Endothelial cell of umbilical vein (primary cell): ENCODE measurements at regions not wholly inside any gene's neighbourhood (a gene's known extent, or its start where the extent isn't known, plus 50 kb on each side); places are given as distances from the start of the nearest gene placed in this dataset.

Source experiments
- BruUV-seq: library from RNA; stranded (reverse); fragments of 400-500 nt; replicated peaks from 2 replicates; lab custom pipeline; 2021; lab: Mats Ljungman, UMichigan
- CTCF ChIA-PET: fragments of 300-600, 350-600 bp; sonication (Branson Sonifier 250); formaldehyde crosslinking; loops from one replicate; lab custom pipeline; 2021; ENCODE audit warnings: antibody characterized with exemption, inconsistent platforms; lab: Charles Lee
- POLR2A ChIA-PET: fragments of 300-600, 350-600 bp; sonication (Branson Sonifier 250); formaldehyde crosslinking; loops from one replicate; lab custom pipeline; 2021; ENCODE audit warnings: antibody characterized with exemption, inconsistent platforms; lab: Charles Lee
- DNase-seq: peaks from one replicate; pipeline ENCODE4 v3.0.0-alpha.2; 2011; ENCODE audit warnings: low read depth, low spot score
- FAIRE-seq: peaks from 2 replicates; lab custom pipeline; 2011; peaks lifted over from hg19 to GRCh38; lab: Jason Lieb, UNC
- H2AFZ ChIP-seq: 2 replicates; pipeline ENCODE4 v1.6.0; 2012; ENCODE audit warnings: low read depth, low read length, control low read depth, inconsistent platforms
- H3K27ac ChIP-seq: 2 replicates; pipeline ENCODE4 v1.5.1; 2011; ENCODE audit warnings: low read depth, mild to moderate bottlenecking, control low read depth, low read length, moderate library complexity; ENCODE audit not compliant: insufficient read depth
- H3K27me3 ChIP-seq, 2 experiments: 2 replicates each; pipeline versions ENCODE4 v1.6.0 to v1.6.1; 2011; ENCODE audit warnings: low read length in 2 of 2, mixed read lengths in 1 of 2; ENCODE audit not compliant: control insufficient read depth in 2 of 2, insufficient read depth in 2 of 2
- H3K36me3 ChIP-seq, 2 experiments: 2 replicates in 1 of 2; 3 replicates in 1 of 2; pipeline ENCODE4 v1.5.1; 2011; ENCODE audit warnings: low read length in 2 of 2, mild to moderate bottlenecking in 1 of 2, moderate library complexity in 1 of 2; ENCODE audit not compliant: control insufficient read depth in 2 of 2, insufficient read depth in 2 of 2; ENCODE audit errors: extremely low read depth in 1 of 2
- H3K4me1 ChIP-seq: 3 replicates; pipeline ENCODE4 v1.5.1; 2011; ENCODE audit warnings: mild to moderate bottlenecking, low read length; ENCODE audit not compliant: control insufficient read depth, insufficient read depth; ENCODE audit errors: extremely low read depth
- H3K4me2 ChIP-seq: 2 replicates; pipeline ENCODE4 v1.6.1; 2011; ENCODE audit warnings: low read length, control low read depth, mixed read lengths; ENCODE audit not compliant: insufficient read depth
- H3K4me3 ChIP-seq, 3 experiments: fragments of 200-600 bp in 1 of 3; sonication (generic), shearing (Covaris generic) in 1 of 3; replicated peaks in 1 of 3; 2 replicates each; pipeline ENCODE4 v1.5.1; 2011 to 2016; ENCODE audit warnings: control low read depth in 3 of 3, low read length in 3 of 3, mild to moderate bottlenecking in 2 of 3, inconsistent platforms in 1 of 3, low read depth in 1 of 3, moderate library complexity in 1 of 3; ENCODE audit not compliant: insufficient read depth in 1 of 3
- H3K79me2 ChIP-seq: 2 replicates; pipeline ENCODE4 v1.6.0; 2012; ENCODE audit warnings: low read length, inconsistent platforms; ENCODE audit not compliant: control insufficient read depth, insufficient read depth
- H3K9ac ChIP-seq: replicated peaks from 2 replicates; pipeline ENCODE3; 2011; ENCODE audit warnings: low read length, control low read depth; ENCODE audit not compliant: insufficient read depth; ENCODE audit errors: extremely low read depth
- H3K9me1 ChIP-seq: replicated peaks from 3 replicates; pipeline ENCODE4 v1.6.0; 2011; ENCODE audit warnings: mild to moderate bottlenecking, low read length; ENCODE audit not compliant: control insufficient read depth, insufficient read depth; ENCODE audit errors: extremely low read depth
- H3K9me3 ChIP-seq: replicated peaks from 2 replicates; pipeline ENCODE4 v1.5.1; 2012; ENCODE audit warnings: low read length, inconsistent platforms; ENCODE audit not compliant: control insufficient read depth, insufficient read depth
- H4K20me1 ChIP-seq: replicated peaks from 2 replicates; pipeline ENCODE3; 2011; ENCODE audit warnings: mild to moderate bottlenecking, low read length; ENCODE audit not compliant: control insufficient read depth, insufficient read depth; ENCODE audit errors: extremely low read depth
- CTCF ChIP-seq, 2 donors: IDR thresholded peaks; 1 replicate in 1 of 2; 2 replicates in 1 of 2; pipeline ENCODE4 v1.5.1; 2011; ENCODE audit warnings: low read length in 2 of 2, mild to moderate bottlenecking in 2 of 2, moderate library complexity in 2 of 2, control low read depth in 1 of 2, inconsistent platforms in 1 of 2, low read depth in 1 of 2; ENCODE audit not compliant: insufficient read depth in 1 of 2; ENCODE audit errors: extremely low read depth in 1 of 2
- EZH2 ChIP-seq: IDR thresholded peaks from 2 replicates; pipeline ENCODE4 v1.6.1; 2012; ENCODE audit warnings: borderline replicate concordance, low read depth, mild to moderate bottlenecking, moderate library complexity, low read length, inconsistent platforms; ENCODE audit not compliant: severe bottlenecking
- FOS ChIP-seq: IDR thresholded peaks from 2 replicates; pipeline ENCODE4 v1.6.1; 2011; ENCODE audit warnings: mild to moderate bottlenecking, low read length, moderate library complexity, borderline replicate concordance; ENCODE audit not compliant: insufficient read depth
- GATA2 ChIP-seq: IDR thresholded peaks from 2 replicates; pipeline ENCODE4 v1.7.0; 2011; ENCODE audit warnings: low read depth, mild to moderate bottlenecking, moderate library complexity, mixed read lengths, low read length; ENCODE audit not compliant: insufficient read length, insufficient read depth
- JUN ChIP-seq: IDR thresholded peaks from 2 replicates; pipeline ENCODE4 v1.6.1; 2011; ENCODE audit warnings: borderline replicate concordance, low read depth; ENCODE audit not compliant: insufficient read length, insufficient read depth
- MAX ChIP-seq: IDR thresholded peaks from 2 replicates; pipeline ENCODE4 v1.6.1; 2011; ENCODE audit not compliant: insufficient read depth, insufficient read length
- MYC ChIP-seq: IDR thresholded peaks from one replicate; pipeline ENCODE4 v1.6.1; 2011; ENCODE audit warnings: mild to moderate bottlenecking, low read depth, low read length
- POLR2A ChIP-seq: IDR thresholded peaks from 2 replicates; pipeline ENCODE4 v1.6.1; 2012; ENCODE audit warnings: low read depth, mild to moderate bottlenecking, control low read depth, low read length
- POLR2AphosphoS5 ChIP-seq: IDR thresholded peaks from 2 replicates; pipeline ENCODE4 v1.6.1; 2012; ENCODE audit warnings: low read depth, mild to moderate bottlenecking, control low read depth, low read length, moderate library complexity; ENCODE audit not compliant: insufficient read depth
- dilution Hi-C: fragments of 300-500 bp; cut with MboI; formaldehyde crosslinking; loops from one replicate; pipeline ENCODE4 v1.15.0; 2019; ENCODE audit warnings: low sequenced_read_pairs; ENCODE audit not compliant: extremely low pct_ligation_motif_present
- intact Hi-C: fragments of 100-400 bp; cut with micrococcal nuclease; formaldehyde crosslinking; loops from one replicate; pipeline ENCODE4 v1.10.0; 2022

- no peak for FAIRE-seq
Measured at GRCh38 chr4:65019775-65020174, 610.5 kb upstream of the TECRL start.

More at GRCh38 chr4:65019775-65020174, 610.5 kb upstream of the TECRL start:
- H3K79me2 ChIP-seq: no peaks in the 10 kb centered on the region
- no TSS peak for BruUV-seq
- H3K36me3 ChIP-seq: no peaks in the 10 kb centered on the region
- no peak overlapping the region for H3K27ac ChIP-seq
- POLR2A ChIA-PET: no interaction called here
- TF ChIP-seq GATA2: no peak
- TF ChIP-seq JUN: no peak
- no peak for TF ChIP-seq MAX
- TF ChIP-seq CTCF (IDR thresholded peaks at IDR 0.05; ENCODE audit: extremely low read depth in 1 of 2, insufficient read depth in 1 of 2, low read depth in 1 of 2, low read length in 2 of 2): no peak
- TF ChIP-seq MYC: no peak
- no peak for TF ChIP-seq POLR2AphosphoS5
- TF ChIP-seq POLR2A: no peak
- TF ChIP-seq EZH2: no peak
- no peak for TF ChIP-seq FOS
- no peak overlapping the region for H3K4me2 ChIP-seq
- intact Hi-C loops (no loop called here), dilution Hi-C loops (no loop called here)
- H3K4me3 ChIP-seq: no peak overlapping the region
- DNase-seq: no peak
- CTCF ChIA-PET: no interaction called here
- H3K27me3 ChIP-seq: no peaks in the 10 kb centered on the region
- no peak overlapping the region for H2AFZ ChIP-seq
- H3K4me1 ChIP-seq: no peaks in the 10 kb centered on the region
- no peaks in the 10 kb centered on the region for H3K9me3 ChIP-seq
- H4K20me1 ChIP-seq: no peaks in the 10 kb centered on the region
- no peaks in the 10 kb centered on the region for H3K9me1 ChIP-seq
- H3K9ac ChIP-seq: no peak overlapping the region
